ENCODE measurements at regions not wholly inside any gene's neighbourhood (a gene's known extent, or its start where the extent isn't known, plus 50 kb on each side); places are given as distances from the start of the nearest gene placed in this dataset.

GRCh38 chr5:8641786-8642505, 773.0 kb downstream of the MTRR start:
- no peak for DNase-seq (ENCODE audit: low read depth)

GRCh38 chr5:8644377-8644776, 775.4 kb downstream of the MTRR start:
- DNase-seq (ENCODE audit: low read depth): no peak

GRCh38 chr5:8647111-8647510, 778.2 kb downstream of the MTRR start:
- DNase-seq (ENCODE audit: low read depth): no peak

- DNase-seq (ENCODE audit: low read depth): no peak
These were observed 781.2 kb downstream of the MTRR start for GRCh38 chr5:8650186-8650585.

DNA sequence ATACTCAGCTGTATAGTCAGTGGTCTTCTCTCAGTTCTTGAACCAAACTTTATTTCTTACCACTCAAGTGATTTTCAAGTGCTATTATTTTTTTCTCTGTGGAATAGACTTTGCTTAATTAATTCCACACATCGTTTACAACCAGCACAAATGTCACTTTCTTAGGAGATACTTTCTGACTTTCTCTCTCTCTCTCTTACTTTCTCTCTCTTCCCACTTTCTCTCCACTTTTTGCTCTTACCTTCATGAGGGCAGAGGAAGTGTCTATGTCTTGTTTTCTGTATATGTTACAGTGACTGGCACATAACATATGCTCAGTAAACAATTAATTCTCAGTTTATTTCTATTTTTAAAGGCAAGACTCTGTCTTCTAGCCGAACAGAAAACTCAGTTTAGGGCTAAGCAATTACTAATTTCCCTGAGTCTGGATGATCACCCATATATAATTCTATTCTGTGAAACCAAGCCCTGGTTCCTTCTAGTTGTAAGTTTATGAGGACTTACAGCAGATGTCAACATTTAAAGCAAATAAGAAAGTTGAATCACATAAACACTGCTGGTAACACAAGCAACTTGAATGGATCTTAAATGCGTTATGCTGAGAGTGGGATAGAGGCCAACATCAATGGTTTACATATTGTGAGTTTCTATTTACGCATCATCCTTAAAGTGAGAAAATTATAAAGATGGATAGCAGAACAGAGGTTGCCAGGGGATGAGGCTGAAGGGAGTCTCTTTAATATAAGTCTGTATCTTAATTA, 791.4 kb downstream of the MTRR start:
- no peak for DNase-seq (ENCODE audit: low read depth)

GRCh38 chr5:8663374-8663773, 794.4 kb downstream of the MTRR start:
- no peak for DNase-seq (ENCODE audit: low read depth)

DNA sequence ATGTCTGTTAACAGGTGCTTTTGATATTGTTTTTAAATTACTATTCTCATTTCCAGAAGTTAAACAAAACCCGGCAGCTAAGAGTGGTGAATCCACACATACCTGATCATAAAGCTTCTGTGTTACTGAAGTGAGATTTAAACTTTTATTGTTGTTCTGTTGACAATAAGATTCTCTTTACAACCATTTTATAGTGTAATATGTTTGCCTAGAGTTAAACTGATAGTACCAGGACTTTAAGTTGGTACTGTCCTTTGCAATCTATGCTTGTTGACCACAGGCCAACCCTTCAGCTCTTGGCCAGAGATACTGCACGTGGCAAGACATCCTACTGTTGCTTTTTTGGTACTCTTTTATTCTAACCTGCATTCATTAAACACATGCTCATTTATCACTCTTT, 806.2 kb downstream of the MTRR start:
- DNase-seq (ENCODE audit: low read depth): no peak

DNA sequence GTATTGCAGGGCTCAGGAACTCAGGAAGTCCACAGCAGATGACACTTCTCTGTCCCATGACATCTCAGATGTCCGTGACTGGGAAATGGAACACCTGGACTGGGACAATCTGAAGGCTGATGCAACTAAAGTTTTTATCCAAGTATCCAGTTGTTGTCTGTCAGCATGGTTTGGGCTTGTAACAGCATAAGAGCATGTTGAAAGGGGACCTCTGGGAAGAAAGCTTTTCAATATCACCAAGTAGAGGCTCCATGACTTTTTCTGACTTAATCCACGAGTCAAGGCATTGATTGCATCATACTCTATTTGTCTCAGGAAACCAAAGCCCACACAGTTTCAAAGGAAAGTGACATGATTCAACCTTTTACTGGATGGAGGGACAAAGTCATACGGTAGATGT, 807.7 kb downstream of the MTRR start:
- DNase-seq (ENCODE audit: low read depth): no peak

DNA sequence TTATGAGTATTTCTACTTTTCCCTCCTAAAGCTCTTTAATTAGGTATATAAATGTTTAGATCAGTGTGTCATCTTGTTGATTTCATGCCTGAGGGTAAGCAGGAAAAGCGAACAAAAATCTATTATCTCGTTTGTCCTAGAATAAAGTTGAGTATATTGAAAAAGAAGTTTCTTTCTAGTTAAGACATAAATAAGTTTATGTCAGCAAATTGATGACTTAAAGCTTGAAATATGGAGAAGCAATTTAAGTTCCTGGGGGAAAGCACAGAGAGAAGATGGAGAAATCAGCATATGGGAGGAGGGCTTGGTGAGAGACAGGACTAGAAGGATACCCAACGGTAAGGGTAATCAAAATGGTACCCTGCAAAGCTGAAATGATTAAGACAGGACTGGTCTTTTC, 813.4 kb downstream of the MTRR start:
- no peak for DNase-seq (ENCODE audit: low read depth)

GRCh38 chr5:8683496-8683895, 814.5 kb downstream of the MTRR start:
- no peak for DNase-seq (ENCODE audit: low read depth)

DNA sequence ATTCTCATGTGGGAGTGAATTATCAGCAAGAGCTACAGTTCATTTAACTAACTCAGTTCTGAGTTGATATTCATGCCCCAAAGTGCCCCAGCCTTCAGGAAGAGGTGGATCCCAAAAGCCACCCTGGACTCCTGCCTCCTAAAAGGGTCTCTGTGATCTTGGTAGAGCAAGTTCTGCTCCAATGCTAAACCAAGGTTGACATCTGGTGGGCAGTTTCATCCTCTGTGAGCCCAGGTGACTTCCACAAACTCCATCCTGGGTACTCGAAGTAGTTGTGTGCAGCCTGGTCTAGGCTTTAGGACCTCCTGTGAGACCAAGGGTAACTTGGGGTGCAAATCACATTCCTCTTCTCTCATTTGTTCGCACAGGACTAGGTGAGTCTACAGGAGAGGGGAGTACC, 816.8 kb downstream of the MTRR start:
- DNase-seq (ENCODE audit: low read depth): no peak

DNA sequence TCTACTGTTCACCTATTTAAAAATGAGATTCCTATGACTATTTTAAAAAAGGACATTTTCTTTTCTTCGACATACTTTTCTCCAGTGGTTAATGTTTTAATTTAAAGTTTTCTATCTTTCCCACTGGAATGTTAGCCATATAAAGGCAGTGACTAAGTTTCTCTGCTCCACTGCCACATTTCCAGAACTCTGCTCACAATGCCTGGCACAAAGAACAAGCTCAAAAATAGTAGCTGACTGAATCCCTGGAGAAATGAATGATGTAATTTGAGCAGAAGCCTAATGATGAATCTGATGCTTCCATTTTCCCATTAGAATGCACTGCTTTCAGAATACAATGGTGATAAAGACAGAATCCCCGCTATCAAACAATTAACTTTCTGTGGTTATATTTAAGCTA, 817.8 kb downstream of the MTRR start:
- no peak for DNase-seq (ENCODE audit: low read depth)

- no peak for DNase-seq (ENCODE audit: low read depth)
These were observed 820.8 kb downstream of the MTRR start for GRCh38 chr5:8689773-8690172.

DNA sequence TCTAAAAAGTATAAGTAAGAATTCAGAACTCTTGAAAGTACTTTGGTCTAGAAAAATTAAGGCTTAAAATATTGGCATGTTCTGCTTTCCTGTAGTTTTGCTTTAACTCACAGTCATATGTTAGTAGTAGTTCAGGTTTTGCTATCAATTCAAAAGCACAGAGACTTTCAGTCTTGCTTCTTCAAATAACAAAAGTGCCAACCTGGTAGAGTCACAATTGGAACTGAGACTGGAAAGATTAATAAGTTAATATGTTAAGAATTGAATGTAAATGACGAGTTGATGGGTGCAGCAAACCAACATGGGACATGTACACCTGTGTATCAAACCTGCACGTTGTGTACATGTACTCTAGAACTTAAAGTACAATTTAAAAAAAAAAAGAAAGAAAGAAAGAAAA, 822.3 kb downstream of the MTRR start:
- no peak for DNase-seq (ENCODE audit: low read depth)

- DNase-seq (ENCODE audit: low read depth): no peak
These were observed 824.4 kb downstream of the MTRR start for GRCh38 chr5:8693341-8693844.

DNA sequence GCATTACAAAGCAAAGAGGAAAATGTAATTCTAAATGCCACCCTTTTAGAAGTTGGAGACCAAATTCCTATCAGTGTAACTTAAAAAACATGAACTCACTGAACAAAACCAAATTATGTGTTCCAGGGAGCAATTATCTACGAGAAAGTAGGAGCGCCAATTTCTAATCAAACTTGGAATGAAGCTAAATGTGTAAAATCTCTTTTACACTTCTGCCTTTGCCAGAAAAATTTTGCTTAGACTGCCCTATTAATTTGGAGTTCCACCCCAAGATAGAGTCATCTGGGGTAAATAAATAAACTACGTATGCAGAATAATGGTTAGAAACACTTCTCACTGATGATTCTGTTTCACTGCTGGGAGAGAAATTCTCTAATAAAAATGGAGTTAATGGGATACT, 825.6 kb downstream of the MTRR start:
- DNase-seq (ENCODE audit: low read depth): no peak

GRCh38 chr5:8695902-8696845, 827.2 kb downstream of the MTRR start:
- no peak for DNase-seq (ENCODE audit: low read depth)

GRCh38 chr5:8700222-8700621, 831.3 kb downstream of the MTRR start:
- no peak for DNase-seq (ENCODE audit: low read depth)

GRCh38 chr5:8700671-8701070, 831.7 kb downstream of the MTRR start:
- DNase-seq (ENCODE audit: low read depth): no peak

DNA sequence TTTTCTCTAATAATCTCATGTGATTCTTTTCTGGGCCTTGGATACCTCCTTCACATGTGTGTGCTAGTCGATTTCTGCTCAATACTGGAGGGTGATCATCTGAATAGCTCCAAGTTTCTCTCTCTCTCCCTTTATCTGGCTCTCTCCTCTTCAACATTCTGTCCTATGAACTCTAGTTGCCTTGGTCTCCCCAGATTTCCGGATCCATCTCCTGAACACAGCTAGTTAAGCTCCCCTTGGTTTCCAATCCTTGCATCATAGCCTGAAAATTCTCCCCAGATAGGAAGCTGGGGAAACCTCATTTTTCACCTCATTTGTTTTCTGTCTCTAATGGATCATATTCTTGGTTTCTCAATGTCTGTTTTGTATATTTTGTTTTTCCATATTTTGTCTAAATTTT, 832.3 kb downstream of the MTRR start:
- no peak for DNase-seq (ENCODE audit: low read depth)

- DNase-seq (ENCODE audit: low read depth): no peak
These were observed 835.4 kb downstream of the SEMA5A start for GRCh38 chr5:8710426-8710930.

DNA sequence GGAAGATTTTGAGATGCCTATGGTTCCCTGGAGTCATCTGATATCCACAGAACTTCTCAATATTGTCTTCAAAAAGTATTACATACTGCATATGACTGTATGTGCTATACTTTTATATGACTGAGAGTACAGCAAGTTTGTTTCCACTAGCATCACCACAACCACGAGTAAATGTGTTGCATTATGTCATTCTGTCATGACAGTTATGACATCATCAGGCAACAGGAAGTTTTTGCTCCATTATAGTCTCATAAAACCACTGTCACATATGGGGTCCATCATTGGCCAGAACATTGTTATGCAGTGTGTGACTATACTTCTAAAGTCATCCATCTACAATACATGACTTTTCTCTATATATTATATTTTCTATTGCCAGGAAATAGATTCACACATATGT, 831.7 kb downstream of the SEMA5A start:
- no peak for DNase-seq (ENCODE audit: low read depth)

All from activated T-helper 9 cell treated with anti-CD3 and anti-CD28 coated beads, Interleukin-2, amount 50 U/mL, for 16 hours (primary cell).